ENCODE measurements at regions not wholly inside any gene's neighbourhood (a gene's known extent, or its start where the extent isn't known, plus 50 kb on each side); places are given as distances from the start of the nearest gene placed in this dataset.

GRCh38 chr13:33710924-33711323 is 107.0 kb upstream of the RFC3 start:
- H2BK12ac ChIP-seq (ENCODE audit: insufficient read length, low read depth, low read length) = no peak overlapping the region
- no peak overlapping the region for H3K4ac ChIP-seq (ENCODE audit: low read depth, low read length)
- H3K79me1 ChIP-seq (ENCODE audit: insufficient read depth, low read depth, low read length, poor library complexity, severe bottlenecking) = no peaks in the 10 kb centered on the region
- Mint-ChIP-seq H3K27ac (no peak overlapping the region), H3K4me1 (peaks cover 7 to 8% of the 10 kb centered on the region in 2 experiments), H3K4me3 (no peak overlapping the region), H3K36me3 (ENCODE audit: insufficient read depth in 1 of 3, low read depth in 3 of 3) (peaks cover 0 to 10% (median 0%) of the 10 kb centered on the region in 3 experiments; a peak in 3 of 7 replicates), H3K9me3 (peaks cover 9% of the 10 kb centered on the region in 2 experiments), H3K27me3 (ENCODE audit: low read depth) (no peaks in the 10 kb centered on the region)
- H3K23ac ChIP-seq (ENCODE audit: insufficient read length, low read depth, low read length) = no peak overlapping the region
- no peak overlapping the region for H2BK15ac ChIP-seq (ENCODE audit: low read depth, low read length)
- no peak overlapping the region for H3K4me2 ChIP-seq (ENCODE audit: insufficient read depth, insufficient read length, low read length)
- TF ChIP-seq CTCF (conservative IDR thresholded peaks at IDR 0.05) = peak; percentile 17; the same call in 1 of the 3 replicates
- H2BK20ac ChIP-seq (ENCODE audit: low read depth, low read length, poor library complexity, severe bottlenecking) = no peak overlapping the region
- H3T11ph ChIP-seq (ENCODE audit: low read length) = no peak overlapping the region
- no peaks in the 10 kb centered on the region for H4K20me1 ChIP-seq (ENCODE audit: control insufficient read depth, insufficient read depth, insufficient read length)
- no peak overlapping the region for H2BK5ac ChIP-seq (ENCODE audit: insufficient read length, low read length)
- no peak overlapping the region for H3K9ac ChIP-seq (ENCODE audit: extremely low read depth, insufficient read length, low read length)
- no peak overlapping the region for H2BK120ac ChIP-seq (ENCODE audit: low read depth, low read length, poor library complexity, severe bottlenecking)
- H3K27ac ChIP-seq (ENCODE audit: insufficient read length, low read depth, low read length) = no peak overlapping the region
- H3K14ac ChIP-seq (ENCODE audit: insufficient read depth, low read length) = no peak overlapping the region
- no CpG with 5 or more reads among the region's 1 CpG for WGBS (ENCODE audit: extremely low coverage, insufficient read length, low lambda C conversion rate)
- H3K18ac ChIP-seq (ENCODE audit: insufficient read length, low read depth, low read length) = no peak overlapping the region
- H3K79me2 ChIP-seq (ENCODE audit: insufficient read depth, low read length) = no peaks in the 10 kb centered on the region
- no peak overlapping the region for H4K91ac ChIP-seq (ENCODE audit: insufficient read length, low read depth, low read length)
- no peak overlapping the region for H4K5ac ChIP-seq (ENCODE audit: insufficient read length, low read depth, low read length)
- no peak overlapping the region for H3K56ac ChIP-seq (ENCODE audit: insufficient read length, low read depth, low read length)
- H2AK5ac ChIP-seq (ENCODE audit: insufficient read length, low read length) = no peak overlapping the region
- no peaks in the 10 kb centered on the region for H3K9me3 ChIP-seq (ENCODE audit: control insufficient read depth, low read depth, low read length)
- H4K8ac ChIP-seq (replicated peaks; ENCODE audit: insufficient read length, low read depth, low read length) = no peak overlapping the region
- H3K4me1 ChIP-seq (ENCODE audit: insufficient read depth, low read length) = no peaks in the 10 kb centered on the region
- H3K23me2 ChIP-seq (ENCODE audit: insufficient read length, low read depth, low read length, poor library complexity, severe bottlenecking) = no peaks in the 10 kb centered on the region
- no peaks in the 10 kb centered on the region for H3K27me3 ChIP-seq (ENCODE audit: insufficient read depth, low read length)
- no peak overlapping the region for H2AFZ ChIP-seq (ENCODE audit: low read length)
- DNase-seq = no peak
